GM19372 (cell line): ENCODE measurements at regions not wholly inside any gene's neighbourhood (a gene's known extent, or its start where the extent isn't known, plus 50 kb on each side); places are given as distances from the start of the nearest gene placed in this dataset.

ENCODE experiments used
- ATAC-seq: cut with Tn5 transposase; IDR thresholded peaks from one replicate; pipeline ENCODE4 v1.9.1; 2021; ENCODE audit warnings: mild to moderate bottlenecking, low read depth, moderate library complexity; ENCODE audit not compliant: unreplicated experiment

DNA sequence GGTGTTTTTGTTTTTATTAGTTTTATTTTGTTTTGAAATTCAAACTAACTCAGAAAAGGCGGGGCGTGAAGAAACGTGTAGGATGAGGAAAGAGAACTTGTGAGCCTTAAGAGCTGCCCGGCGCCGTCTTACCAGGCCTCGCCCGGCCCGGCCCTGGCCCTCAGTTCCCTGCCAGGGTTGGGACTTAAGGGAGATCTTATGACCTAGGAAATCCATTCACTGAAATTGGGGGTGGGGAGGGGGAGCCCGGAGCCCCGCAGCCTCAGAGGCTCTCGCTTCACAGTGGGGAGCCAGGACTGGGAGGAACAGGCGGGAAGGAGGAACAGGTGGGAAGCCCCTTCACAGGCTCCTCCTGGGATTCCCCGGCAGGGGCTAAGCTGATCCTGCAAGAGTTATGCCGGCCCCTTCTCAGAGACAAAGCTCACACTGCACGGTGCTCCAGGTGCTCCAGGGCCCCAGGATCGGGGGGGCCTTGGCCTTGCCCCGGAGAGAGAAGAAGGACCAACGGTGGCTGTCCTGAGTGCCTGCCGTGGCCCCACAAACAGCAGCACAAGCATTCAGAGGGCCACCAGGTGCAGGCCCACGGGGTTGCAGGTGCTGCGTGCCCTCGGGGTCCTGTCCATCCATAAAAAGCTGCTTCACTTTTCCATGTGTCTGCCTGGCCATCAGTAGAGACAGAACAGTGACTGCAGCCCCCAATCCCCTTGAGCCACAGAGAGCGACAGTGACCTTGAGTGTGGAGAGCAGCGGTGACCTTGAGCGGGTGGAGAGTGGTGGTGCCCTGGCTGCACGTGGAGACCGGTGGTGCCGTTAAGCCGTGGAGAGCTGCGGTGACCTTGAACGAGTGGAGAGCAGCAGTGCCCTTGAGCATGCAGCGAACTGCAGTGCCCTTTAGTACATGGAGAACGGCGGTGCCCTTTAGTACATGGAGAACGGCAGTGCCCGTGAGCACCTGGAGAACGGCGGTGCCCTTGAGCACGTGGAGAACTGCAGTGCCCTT is 152.7 kb downstream of the DLL1 start:
- ATAC-seq = no peak

DNA sequence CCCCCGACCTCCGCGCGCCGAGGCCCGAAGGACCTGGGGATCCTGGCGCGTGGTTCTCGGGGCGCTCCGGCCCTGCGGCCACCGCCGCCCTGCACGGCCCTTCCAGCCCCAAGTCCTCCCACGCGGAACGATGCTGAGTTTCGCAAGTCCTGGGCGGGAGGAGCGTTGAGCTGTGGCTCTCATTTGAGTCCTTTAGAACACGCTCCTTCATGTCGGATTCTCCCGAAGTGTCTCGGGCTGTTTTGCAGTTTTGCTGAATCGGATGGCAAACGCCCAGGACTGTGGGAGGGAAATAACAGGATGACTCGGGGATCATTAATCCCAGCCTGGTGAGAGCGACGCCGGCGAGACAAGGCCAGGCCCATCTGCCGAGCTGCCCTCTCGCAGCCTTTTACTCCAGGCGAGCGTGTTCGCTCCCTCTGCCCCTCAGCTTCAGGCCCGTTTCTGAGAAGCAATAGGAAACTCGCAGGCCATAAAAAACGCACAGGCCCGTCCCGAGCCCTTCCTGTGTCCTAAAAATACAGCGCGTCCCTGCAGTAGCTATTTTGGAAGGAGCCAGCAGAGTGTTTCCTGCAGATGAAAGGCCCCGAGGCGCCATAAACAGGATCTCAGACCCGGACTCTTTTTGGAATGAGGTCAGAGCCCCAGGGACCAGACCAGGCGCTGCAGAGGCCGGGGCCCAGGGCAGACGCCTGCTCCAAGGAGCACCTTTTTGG is 153.5 kb downstream of the DLL1 start:
- no peak for ATAC-seq

GRCh38 chr6:170136541-170137175 is 154.2 kb downstream of the DLL1 start:
- no peak for ATAC-seq

DNA sequence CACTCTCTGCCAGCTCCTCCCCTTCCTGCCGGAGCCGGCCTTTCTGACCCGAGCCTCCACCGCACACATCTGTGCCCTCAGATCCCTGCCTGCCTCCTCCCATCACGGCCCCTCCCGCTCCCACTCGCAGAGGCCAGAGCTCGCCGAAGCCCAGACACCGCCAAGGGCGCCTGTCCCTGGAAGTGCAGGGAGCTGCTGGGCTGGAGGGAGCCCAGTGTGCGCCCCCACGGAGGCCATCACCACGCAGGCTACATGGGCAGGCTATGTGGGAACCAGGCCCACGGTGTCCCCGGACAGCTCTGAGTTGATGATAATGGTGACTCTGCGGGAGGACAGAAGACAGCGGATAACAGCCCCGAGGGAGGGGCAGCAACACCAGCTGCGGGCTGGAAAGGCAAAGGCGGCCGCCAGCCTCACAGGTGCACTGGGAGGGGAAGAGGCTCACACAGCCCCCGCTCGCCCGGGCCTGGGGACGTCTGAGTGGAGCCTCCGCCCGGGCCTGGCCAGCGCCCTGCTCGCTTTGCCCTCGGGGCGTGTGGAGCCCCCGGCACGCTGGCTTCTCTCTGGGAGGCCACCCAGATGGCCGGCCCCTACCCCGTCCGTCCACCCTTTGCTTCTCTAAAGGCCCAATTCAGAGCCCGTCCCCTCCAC is 154.9 kb downstream of the DLL1 start:
- no peak for ATAC-seq

DNA sequence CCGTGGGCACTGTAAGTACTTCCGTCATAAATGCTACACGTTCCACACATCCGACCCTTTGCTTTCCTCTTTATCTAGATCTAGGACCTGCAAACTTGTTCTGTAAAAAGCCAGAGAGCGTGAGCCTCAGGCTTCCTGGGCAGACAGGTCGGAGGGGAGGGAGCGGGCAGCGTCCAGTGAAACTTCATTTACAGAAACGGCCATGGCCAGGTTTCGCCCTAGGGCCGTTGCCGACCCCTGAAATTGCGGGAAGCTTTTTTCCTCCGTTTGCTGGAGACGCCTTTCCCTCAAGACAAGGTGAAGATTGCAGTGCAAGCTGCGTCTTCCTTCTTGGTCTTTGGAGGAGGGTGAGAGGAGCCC is 155.4 kb downstream of the DLL1 start:
- no peak for ATAC-seq

- ATAC-seq = no peak
Observed at GRCh38 chr6:170134471-170135440, 156.1 kb downstream of the DLL1 start.

- no peak for ATAC-seq
Observed at GRCh38 chr6:170134031-170134470, 156.8 kb downstream of the DLL1 start.

GRCh38 chr6:170132561-170132991 is 158.3 kb downstream of the DLL1 start:
- ATAC-seq = no peak

GRCh38 chr6:170132011-170132521 is 158.8 kb downstream of the DLL1 start:
- no peak for ATAC-seq

- no peak for ATAC-seq
Observed at GRCh38 chr6:170131351-170131750, 159.5 kb downstream of the DLL1 start.

DNA sequence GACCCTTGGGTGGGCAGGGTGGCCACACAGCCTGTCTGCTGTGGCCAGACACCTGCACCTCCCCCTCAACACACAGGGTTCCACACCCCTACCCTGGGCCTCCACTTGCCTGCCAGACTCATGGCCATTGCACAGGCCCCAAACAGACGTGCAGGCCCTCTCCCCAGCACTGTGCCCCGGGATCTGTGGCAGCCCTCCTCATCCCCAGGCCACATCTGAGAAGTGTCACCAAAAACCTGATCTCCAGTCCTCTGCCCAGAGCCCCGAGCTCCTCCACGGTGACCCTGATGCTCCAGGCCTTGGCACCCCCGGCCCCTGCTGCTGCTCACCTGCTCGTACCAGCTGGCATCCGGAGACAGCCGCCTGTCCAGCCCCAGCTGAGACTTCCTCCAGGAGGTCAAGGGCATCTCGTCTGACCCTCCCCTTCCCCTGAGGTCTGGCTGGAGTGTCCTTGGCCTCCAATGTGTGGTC is 160.1 kb downstream of the DLL1 start:
- no peak for ATAC-seq

DNA sequence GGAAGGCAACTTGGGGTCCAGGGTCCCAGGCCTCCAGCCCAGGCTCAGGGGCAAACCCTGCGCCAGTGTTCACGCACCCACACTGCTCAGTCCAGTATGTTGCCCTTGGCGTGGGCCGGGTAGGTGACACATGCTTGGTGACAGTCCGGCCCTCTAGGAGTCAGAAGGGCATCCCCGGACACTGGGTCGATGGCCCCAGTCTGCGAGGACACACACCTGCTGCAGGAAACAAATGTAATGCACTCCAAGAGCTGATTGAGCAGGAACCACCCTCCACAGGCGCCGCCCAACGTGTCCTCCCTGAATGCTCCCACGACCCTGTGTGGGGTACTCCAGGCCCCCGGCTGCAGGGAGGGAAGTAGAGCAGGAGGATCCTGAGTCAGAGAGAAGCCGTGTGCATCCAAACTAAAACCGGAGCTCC is 160.7 kb downstream of the DLL1 start:
- no peak for ATAC-seq

- ATAC-seq = no peak
Observed at GRCh38 chr6:170129691-170130171, 161.1 kb downstream of the DLL1 start.

- no peak for ATAC-seq
Observed at GRCh38 chr6:170128811-170129681, 161.8 kb downstream of the DLL1 start.

- no peak for ATAC-seq
Observed at GRCh38 chr6:170128346-170128745, 162.5 kb downstream of the DLL1 start.

DNA sequence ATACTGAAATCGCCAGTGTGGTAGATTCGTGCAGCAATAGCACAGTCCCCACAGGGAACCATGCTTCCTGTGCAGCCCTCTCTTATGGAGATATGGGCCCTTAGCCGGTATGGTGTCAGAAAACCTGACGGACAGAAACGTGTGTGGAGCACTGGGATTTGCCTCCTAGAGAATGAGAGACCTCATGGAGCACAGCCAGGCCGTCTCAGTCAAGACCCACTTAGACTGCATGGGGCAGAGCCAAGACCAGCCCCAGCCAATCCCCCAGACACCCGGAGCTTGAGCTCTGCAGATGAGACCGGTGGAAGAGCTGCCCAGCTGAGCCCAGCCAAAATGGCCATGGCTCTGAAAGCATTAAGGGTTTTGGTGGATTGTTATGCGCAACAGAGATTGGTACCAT is 163.7 kb downstream of the DLL1 start:
- no peak for ATAC-seq

GRCh38 chr6:170125456-170126300 is 165.2 kb downstream of the DLL1 start:
- ATAC-seq = no peak
